ENCODE measurements at regions not wholly inside any gene's neighbourhood (a gene's known extent, or its start where the extent isn't known, plus 50 kb on each side); places are given as distances from the start of the nearest gene placed in this dataset.
"Not testable (repeated sequence)": the region's sequence is repeated elsewhere in the genome, so short reads cannot be mapped to it uniquely, and the experiment has no call there.

DNA sequence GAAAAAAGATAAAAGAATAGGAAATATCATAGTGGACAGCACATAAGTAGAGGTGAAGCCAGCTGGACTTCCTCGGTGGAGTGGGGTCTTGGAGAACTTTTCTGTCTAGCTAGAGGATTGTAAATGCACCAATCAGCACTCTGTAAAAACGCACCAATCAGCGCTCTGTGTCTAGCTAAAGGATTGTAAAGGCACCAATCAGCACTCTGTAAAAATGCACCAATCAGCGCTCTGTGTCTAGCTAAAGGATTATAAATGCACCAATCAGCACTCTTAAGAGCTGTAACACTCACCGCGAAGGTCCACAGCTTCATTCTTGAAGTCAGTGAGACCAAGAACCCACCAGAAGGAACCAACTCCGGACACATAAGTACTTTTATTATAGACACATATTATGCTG is 91.8 kb upstream of the IKBKE start:
- TF ChIP-seq, protein P1, sequence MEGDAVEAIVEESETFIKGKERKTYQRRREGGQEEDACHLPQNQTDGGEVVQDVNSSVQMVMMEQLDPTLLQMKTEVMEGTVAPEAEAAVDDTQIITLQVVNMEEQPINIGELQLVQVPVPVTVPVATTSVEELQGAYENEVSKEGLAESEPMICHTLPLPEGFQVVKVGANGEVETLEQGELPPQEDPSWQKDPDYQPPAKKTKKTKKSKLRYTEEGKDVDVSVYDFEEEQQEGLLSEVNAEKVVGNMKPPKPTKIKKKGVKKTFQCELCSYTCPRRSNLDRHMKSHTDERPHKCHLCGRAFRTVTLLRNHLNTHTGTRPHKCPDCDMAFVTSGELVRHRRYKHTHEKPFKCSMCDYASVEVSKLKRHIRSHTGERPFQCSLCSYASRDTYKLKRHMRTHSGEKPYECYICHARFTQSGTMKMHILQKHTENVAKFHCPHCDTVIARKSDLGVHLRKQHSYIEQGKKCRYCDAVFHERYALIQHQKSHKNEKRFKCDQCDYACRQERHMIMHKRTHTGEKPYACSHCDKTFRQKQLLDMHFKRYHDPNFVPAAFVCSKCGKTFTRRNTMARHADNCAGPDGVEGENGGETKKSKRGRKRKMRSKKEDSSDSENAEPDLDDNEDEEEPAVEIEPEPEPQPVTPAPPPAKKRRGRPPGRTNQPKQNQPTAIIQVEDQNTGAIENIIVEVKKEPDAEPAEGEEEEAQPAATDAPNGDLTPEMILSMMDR (IDR thresholded peaks at IDR 0.05) = not testable (repeated sequence)
- not testable (repeated sequence) for TF ChIP-seq POLR2A (IDR thresholded peaks at IDR 0.05)
